Activated CD4-positive, alpha-beta memory T cell treated with anti-CD3 and anti-CD28 coated beads for 36 hours (primary cell): ENCODE measurements at regions not wholly inside any gene's neighbourhood (a gene's known extent, or its start where the extent isn't known, plus 50 kb on each side); places are given as distances from the start of the nearest gene placed in this dataset.
"Not testable (repeated sequence)": the region's sequence is repeated elsewhere in the genome, so short reads cannot be mapped to it uniquely, and the experiment has no call there.

Source experiments
- CTCF ChIA-PET: fragments of 350-600 bp; sonication (Branson Sonifier 250); formaldehyde crosslinking; loops from one replicate; lab custom pipeline; 2021; ENCODE audit warnings: antibody characterized with exemption, inconsistent platforms; lab: Charles Lee
- POLR2A ChIA-PET: fragments of 350-600 bp; sonication (Branson Sonifier 250); formaldehyde crosslinking; loops from one replicate; lab custom pipeline; 2021; ENCODE audit warnings: antibody characterized with exemption; lab: Charles Lee
- DNase-seq: peaks from one replicate; pipeline ENCODE4 v3.0.0-alpha.2; 2020
- H3K27ac Mint-ChIP-seq: one replicate; pipeline ENCODE4 v1.8.0; 2021; ENCODE audit warnings: mixed read lengths
- H3K27me3 Mint-ChIP-seq: one replicate; pipeline ENCODE4 v1.8.0; 2021; ENCODE audit warnings: mixed read lengths
- H3K36me3 Mint-ChIP-seq: one replicate; pipeline ENCODE4 v1.8.0; 2021; ENCODE audit warnings: mixed read lengths
- H3K4me1 Mint-ChIP-seq: one replicate; pipeline ENCODE4 v1.8.0; 2021; ENCODE audit warnings: low read depth, mixed read lengths
- H3K4me3 Mint-ChIP-seq: one replicate; pipeline ENCODE4 v1.8.0; 2021; ENCODE audit warnings: mild to moderate bottlenecking, mixed read lengths
- H3K9me3 Mint-ChIP-seq: one replicate; pipeline ENCODE4 v1.8.0; 2021; ENCODE audit warnings: mixed read lengths
- intact Hi-C: fragments of 100-400 bp; cut with micrococcal nuclease; formaldehyde crosslinking; loops from one replicate; pipeline ENCODE4 v1.15.1; 2023

DNA sequence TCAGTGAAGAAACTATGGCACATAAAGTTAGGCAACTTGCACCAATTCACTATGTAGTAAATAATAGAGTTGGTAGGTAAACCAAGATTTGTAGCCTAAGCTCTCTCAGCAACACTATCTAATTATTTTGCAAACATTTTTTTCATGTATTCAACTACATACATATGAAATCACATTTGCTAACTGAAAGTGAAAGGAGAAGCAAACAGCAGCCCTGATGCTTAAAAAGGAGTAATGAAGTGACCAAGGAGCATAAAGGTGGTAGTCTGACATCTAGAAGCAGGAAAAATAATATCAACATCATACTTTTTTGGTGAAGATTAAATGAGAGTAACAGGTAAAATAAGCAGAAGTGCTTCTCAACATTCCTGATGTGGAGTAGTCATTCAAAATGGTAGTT is 603.7 kb downstream of the GRXCR1 start:
- no peak overlapping the region for H3K27ac Mint-ChIP-seq
- intact Hi-C loops, result no loop called here
- DNase-seq, result no peak
- H3K4me1 Mint-ChIP-seq, result no peaks in the 10 kb centered on the region
- no peaks in the 10 kb centered on the region for H3K27me3 Mint-ChIP-seq
- no peak overlapping the region for H3K4me3 Mint-ChIP-seq
- CTCF ChIA-PET, result no interaction called here
- H3K9me3 Mint-ChIP-seq, result peaks cover 3% of the 10 kb centered on the region
- H3K36me3 Mint-ChIP-seq, result no peaks in the 10 kb centered on the region
- POLR2A ChIA-PET, result no interaction called here

DNA sequence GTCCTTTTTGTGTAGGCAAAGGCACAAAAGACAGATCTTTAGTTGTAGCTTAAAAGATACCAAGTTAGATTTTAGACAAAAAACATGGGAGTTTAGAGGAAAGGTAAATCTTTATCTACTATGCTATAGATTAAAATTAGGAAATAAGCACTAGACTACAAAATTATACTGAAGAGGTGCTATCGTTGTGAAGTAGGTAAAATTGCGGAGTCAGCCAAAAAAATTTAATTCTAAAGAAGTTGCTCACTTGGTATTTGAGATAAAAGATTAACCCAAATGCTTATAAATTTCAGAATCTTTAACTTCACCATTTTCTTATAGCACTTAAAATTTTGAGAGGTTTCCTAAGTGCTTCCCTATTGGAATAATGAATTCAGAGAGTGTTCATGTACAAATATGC is 604.1 kb downstream of the GRXCR1 start:
- ChIA-PET CTCF (no interaction called here), POLR2A (no interaction called here)
- peaks cover 3% of the 10 kb centered on the region for H3K9me3 Mint-ChIP-seq
- H3K36me3 Mint-ChIP-seq, result no peaks in the 10 kb centered on the region
- intact Hi-C loops, result no loop called here
- no peak overlapping the region for H3K27ac Mint-ChIP-seq
- no peaks in the 10 kb centered on the region for H3K4me1 Mint-ChIP-seq
- no peaks in the 10 kb centered on the region for H3K27me3 Mint-ChIP-seq
- DNase-seq, result no peak
- H3K4me3 Mint-ChIP-seq, result no peak overlapping the region

DNA sequence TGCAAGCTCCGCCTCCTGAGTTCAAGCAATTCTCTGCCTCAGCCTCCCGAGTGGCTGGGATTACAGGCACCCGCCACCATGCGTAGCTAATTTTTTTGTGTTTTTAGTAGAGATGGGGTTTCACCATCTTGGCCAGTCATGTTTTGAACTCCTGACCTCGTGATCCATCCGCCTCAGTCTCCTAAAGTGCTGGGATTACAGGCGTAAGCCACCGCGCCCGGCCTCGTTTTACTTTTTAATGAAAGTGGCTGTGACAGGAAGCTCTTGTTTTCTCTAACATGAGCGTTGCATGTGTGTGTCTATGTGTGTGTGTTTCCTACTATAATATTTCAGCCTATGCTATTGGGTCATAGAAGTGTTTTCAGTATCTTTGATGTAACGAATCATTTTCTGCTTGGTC is 613.3 kb downstream of the GRXCR1 start:
- H3K4me3 Mint-ChIP-seq, POLR2A ChIA-PET, H3K27ac Mint-ChIP-seq, H3K36me3 Mint-ChIP-seq, CTCF ChIA-PET, DNase-seq, H3K27me3 Mint-ChIP-seq, intact Hi-C loops, H3K4me1 Mint-ChIP-seq: not testable (repeated sequence)
- H3K9me3 Mint-ChIP-seq, result peaks cover 15% of the 10 kb centered on the region

- no peaks in the 10 kb centered on the region for H3K4me1 Mint-ChIP-seq
- POLR2A ChIA-PET, result no interaction called here
- intact Hi-C loops, result no loop called here
- H3K4me3 Mint-ChIP-seq, result no peak overlapping the region
- H3K9me3 Mint-ChIP-seq, result peaks cover 24% of the 10 kb centered on the region
- H3K27ac Mint-ChIP-seq, result no peak overlapping the region
- CTCF ChIA-PET, result no interaction called here
- no peaks in the 10 kb centered on the region for H3K36me3 Mint-ChIP-seq
- no peak for DNase-seq
- no peaks in the 10 kb centered on the region for H3K27me3 Mint-ChIP-seq
These were observed 619.7 kb downstream of the GRXCR1 start for GRCh38 chr4:43512253-43512652.

GRCh38 chr4:43525646-43526045 is 633.1 kb downstream of the GRXCR1 start:
- Mint-ChIP-seq H3K9me3 (peaks cover 4% of the 10 kb centered on the region), H3K4me3 (no peak overlapping the region), H3K4me1 (no peaks in the 10 kb centered on the region), H3K36me3 (no peaks in the 10 kb centered on the region), H3K27ac (no peak overlapping the region), H3K27me3 (no peaks in the 10 kb centered on the region)
- intact Hi-C loops, result no loop called here
- ChIA-PET CTCF (no interaction called here), POLR2A (no interaction called here)
- DNase-seq, result no peak

- DNase-seq, result no peak
- H3K9me3 Mint-ChIP-seq, result peaks cover 9% of the 10 kb centered on the region
- no peak overlapping the region for H3K4me3 Mint-ChIP-seq
- H3K27me3 Mint-ChIP-seq, result no peaks in the 10 kb centered on the region
- intact Hi-C loops, result no loop called here
- H3K27ac Mint-ChIP-seq, result no peak overlapping the region
- ChIA-PET POLR2A (no interaction called here), CTCF (no interaction called here)
- H3K36me3 Mint-ChIP-seq, result no peaks in the 10 kb centered on the region
- no peaks in the 10 kb centered on the region for H3K4me1 Mint-ChIP-seq
These were observed 655.0 kb downstream of the GRXCR1 start for GRCh38 chr4:43547561-43547960.

DNA sequence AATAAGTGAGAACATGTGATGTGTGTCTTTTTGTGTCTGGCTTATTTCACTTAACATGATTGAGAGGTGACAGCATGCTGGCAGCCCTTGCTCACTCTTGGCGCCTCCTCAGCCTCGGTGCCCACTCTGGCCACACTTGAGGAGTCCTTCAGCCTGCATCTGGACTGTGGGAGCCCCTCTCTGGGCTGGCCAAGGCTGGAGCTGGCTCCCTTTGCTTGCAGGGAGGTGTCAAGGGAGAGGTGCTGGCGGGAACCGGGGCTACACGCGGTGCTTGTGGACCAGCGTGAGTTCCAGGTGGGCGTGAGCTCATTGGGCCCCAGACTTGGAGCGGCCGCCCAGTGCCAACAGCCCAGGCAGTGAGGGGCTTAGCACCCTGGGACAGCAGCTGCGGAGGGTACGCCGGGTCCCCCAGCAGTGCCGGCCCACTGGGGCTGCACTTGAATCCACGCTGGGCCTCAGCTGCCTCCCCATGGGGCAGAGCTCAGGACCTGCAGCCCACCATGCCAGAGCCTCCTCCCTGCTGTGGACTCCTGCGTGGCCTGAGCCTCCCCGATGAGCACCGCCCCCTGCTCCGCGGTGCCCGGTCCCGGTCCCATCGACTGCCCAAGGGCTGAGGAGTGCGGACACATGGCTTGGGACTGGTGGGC is 658.6 kb downstream of the GRXCR1 start:
- no peaks in the 10 kb centered on the region for H3K4me1 Mint-ChIP-seq
- peaks cover 19% of the 10 kb centered on the region for H3K9me3 Mint-ChIP-seq
- no peak overlapping the region for H3K27ac Mint-ChIP-seq
- POLR2A ChIA-PET, result no interaction called here
- H3K4me3 Mint-ChIP-seq, result no peak overlapping the region
- DNase-seq, result no peak
- intact Hi-C loops, result no loop called here
- H3K27me3 Mint-ChIP-seq, result no peaks in the 10 kb centered on the region
- CTCF ChIA-PET, result no interaction called here
- H3K36me3 Mint-ChIP-seq, result no peaks in the 10 kb centered on the region

DNA sequence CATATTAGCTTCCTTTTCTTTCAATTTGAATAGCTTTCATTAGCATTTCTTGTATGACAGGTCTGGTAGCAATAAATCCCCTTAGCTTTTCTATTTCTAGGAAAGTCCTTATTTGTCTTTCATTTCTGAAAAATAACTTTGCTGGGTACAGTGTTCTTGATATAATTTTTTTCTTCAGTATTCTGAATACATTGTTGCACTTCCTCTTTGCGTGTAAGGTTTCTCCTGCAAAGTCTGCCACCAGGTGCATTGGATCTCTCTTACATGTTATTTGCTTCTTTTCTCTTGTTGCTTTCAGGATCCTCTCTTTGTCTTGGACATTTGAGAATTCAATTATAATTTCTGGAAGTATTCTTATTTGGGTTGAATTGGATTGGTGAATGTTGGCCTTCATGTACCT is 663.7 kb downstream of the GRXCR1 start:
- H3K4me3 Mint-ChIP-seq, result no peak overlapping the region
- no peak for DNase-seq
- intact Hi-C loops, result no loop called here
- H3K4me1 Mint-ChIP-seq, result no peaks in the 10 kb centered on the region
- no peaks in the 10 kb centered on the region for H3K36me3 Mint-ChIP-seq
- H3K9me3 Mint-ChIP-seq, result peaks cover 17% of the 10 kb centered on the region
- no peaks in the 10 kb centered on the region for H3K27me3 Mint-ChIP-seq
- CTCF ChIA-PET, result no interaction called here
- H3K27ac Mint-ChIP-seq, result no peak overlapping the region
- POLR2A ChIA-PET, result no interaction called here

DNA sequence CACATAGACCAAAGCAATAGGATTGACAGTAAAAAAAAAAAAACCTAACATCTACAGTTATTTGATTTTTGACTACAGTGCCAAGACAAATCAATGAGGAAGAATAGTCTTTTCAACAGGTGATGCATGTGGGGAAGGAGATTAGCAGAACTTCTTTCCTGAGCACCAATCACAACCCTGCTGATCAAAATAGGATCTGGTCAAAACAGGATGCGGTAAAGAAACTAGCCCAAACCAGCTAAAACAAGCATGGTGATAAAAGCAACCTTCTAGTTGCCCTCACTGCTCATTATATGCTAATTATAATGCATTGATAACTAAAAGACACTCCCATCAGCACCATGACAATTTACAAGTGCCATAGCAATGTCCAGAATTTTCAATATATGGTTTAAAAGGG is 667.5 kb downstream of the GRXCR1 start:
- ChIA-PET POLR2A (no interaction called here), CTCF (no interaction called here)
- H3K27ac Mint-ChIP-seq, result no peak overlapping the region
- H3K4me1 Mint-ChIP-seq, result no peaks in the 10 kb centered on the region
- H3K36me3 Mint-ChIP-seq, result no peaks in the 10 kb centered on the region
- H3K4me3 Mint-ChIP-seq, result no peak overlapping the region
- peaks cover 4% of the 10 kb centered on the region for H3K9me3 Mint-ChIP-seq
- DNase-seq, result no peak
- intact Hi-C loops, result no loop called here
- no peaks in the 10 kb centered on the region for H3K27me3 Mint-ChIP-seq

DNA sequence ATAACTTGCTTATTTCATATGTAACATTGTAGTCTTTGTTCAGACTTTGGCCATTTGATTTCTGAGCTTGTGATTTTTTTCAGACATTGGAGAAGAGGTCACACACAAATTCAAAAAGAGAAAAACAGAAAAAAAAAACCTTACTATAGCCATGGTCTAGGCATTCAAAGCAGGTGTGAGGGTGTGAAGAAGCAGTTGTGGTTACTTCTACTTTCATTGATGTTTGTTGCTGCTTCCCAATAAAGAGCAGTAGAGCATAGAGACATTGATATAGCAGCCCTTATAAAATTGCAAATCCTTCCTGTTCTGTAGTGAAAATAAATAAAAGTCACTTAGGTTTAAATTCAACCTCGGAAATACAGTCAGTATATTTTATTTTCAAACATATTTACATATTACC is 671.6 kb downstream of the GRXCR1 start:
- DNase-seq, result no peak
- H3K4me1 Mint-ChIP-seq, result no peaks in the 10 kb centered on the region
- no peak overlapping the region for H3K27ac Mint-ChIP-seq
- peaks cover 2% of the 10 kb centered on the region for H3K9me3 Mint-ChIP-seq
- H3K27me3 Mint-ChIP-seq, result no peaks in the 10 kb centered on the region
- intact Hi-C loops, result no loop called here
- H3K4me3 Mint-ChIP-seq, result no peak overlapping the region
- ChIA-PET CTCF (no interaction called here), POLR2A (no interaction called here)
- H3K36me3 Mint-ChIP-seq, result no peaks in the 10 kb centered on the region

GRCh38 chr4:43564591-43564990 is 672.1 kb downstream of the GRXCR1 start:
- POLR2A ChIA-PET, result no interaction called here
- H3K9me3 Mint-ChIP-seq, result peaks cover 2% of the 10 kb centered on the region
- H3K36me3 Mint-ChIP-seq, result no peaks in the 10 kb centered on the region
- no peaks in the 10 kb centered on the region for H3K27me3 Mint-ChIP-seq
- intact Hi-C loops, result no loop called here
- no peak overlapping the region for H3K4me3 Mint-ChIP-seq
- no peaks in the 10 kb centered on the region for H3K4me1 Mint-ChIP-seq
- CTCF ChIA-PET, result no interaction called here
- H3K27ac Mint-ChIP-seq, result no peak overlapping the region
- no peak for DNase-seq

DNA sequence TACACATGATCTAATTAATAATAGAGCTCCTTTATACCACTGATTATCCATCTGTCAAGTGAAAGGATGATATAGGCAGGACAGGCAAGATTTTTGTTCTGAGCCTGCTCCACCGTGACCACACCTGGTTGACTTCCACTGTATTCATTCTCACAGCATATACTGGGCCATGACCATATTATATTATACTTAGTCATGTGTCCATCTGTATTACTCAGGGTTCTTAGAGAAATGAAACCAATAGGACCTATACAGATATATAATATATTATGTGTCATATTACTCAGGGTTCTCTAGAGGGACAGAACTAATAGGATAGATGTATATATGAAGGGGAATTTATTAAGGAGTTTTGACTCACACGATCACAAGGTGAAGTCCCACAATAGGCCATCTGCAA is 675.1 kb downstream of the GRXCR1 start:
- Mint-ChIP-seq H3K27ac (no peak overlapping the region), H3K4me1 (no peaks in the 10 kb centered on the region), H3K36me3 (no peaks in the 10 kb centered on the region)

DNA sequence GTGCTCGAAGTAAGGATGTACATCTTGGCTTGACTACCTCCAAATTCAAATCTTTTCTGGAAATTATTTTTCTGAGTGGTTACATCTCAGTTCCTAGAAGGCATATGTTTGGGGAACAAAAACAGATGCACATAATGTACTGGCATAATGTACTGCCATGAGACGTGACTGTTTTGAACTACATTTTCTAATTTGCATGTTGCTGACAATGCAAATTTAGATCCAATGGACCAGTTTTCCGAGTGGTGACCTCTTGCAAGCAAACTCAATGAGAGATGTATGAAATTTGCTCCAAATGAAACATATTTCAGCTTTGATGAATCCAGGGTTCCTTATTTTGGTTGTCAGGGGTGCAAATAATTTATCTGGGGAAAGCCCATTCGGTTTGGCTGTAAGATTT is 694.3 kb downstream of the GRXCR1 start:
- no peaks in the 10 kb centered on the region for H3K36me3 Mint-ChIP-seq
- no peaks in the 10 kb centered on the region for H3K27me3 Mint-ChIP-seq
- H3K4me1 Mint-ChIP-seq, result no peaks in the 10 kb centered on the region
- H3K4me3 Mint-ChIP-seq, result no peak overlapping the region
- intact Hi-C loops, result no loop called here
- CTCF ChIA-PET, result no interaction called here
- no peak overlapping the region for H3K27ac Mint-ChIP-seq
- POLR2A ChIA-PET, result no interaction called here
- peaks cover 14% of the 10 kb centered on the region for H3K9me3 Mint-ChIP-seq
- no peak for DNase-seq

More for the DNA sequence above, 675.1 kb downstream of the GRXCR1 start:
- Mint-ChIP-seq H3K27me3 (no peaks in the 10 kb centered on the region), H3K9me3 (peaks cover 2% of the 10 kb centered on the region), H3K4me3 (no peak overlapping the region)
- intact Hi-C loops, result no loop called here
- no peak for DNase-seq
- ChIA-PET CTCF (no interaction called here), POLR2A (no interaction called here)
